HL-60 (cell line): ENCODE measurements at regions not wholly inside any gene's neighbourhood (a gene's known extent, or its start where the extent isn't known, plus 50 kb on each side); places are given as distances from the start of the nearest gene placed in this dataset.

Source experiments
- DNase-seq, 2 experiments: peaks; one replicate each; pipeline ENCODE4 v3.0.0-alpha.2; 2010 to 2020; ENCODE audit warnings: low read depth in 1 of 2, low spot score in 1 of 2
- H3K27ac ChIP-seq: fragments of 250-450 bp; sonication (Bioruptor Pico); replicated peaks from 2 replicates; pipeline ENCODE4 v1.5.1; 2020; ENCODE audit warnings: mild to moderate bottlenecking, moderate library complexity
- H3K27me3 ChIP-seq: fragments of 250-450 bp; sonication (Bioruptor Pico); 2 replicates; pipeline ENCODE4 v1.5.1; 2021; ENCODE audit warnings: mild to moderate bottlenecking, moderate library complexity; ENCODE audit not compliant: insufficient read depth, poor library complexity, severe bottlenecking
- H3K4me3 ChIP-seq: replicated peaks from 2 replicates; pipeline ENCODE4 v1.5.1; 2011; ENCODE audit warnings: mild to moderate bottlenecking, control low read depth, low read length; ENCODE audit not compliant: insufficient read depth
- GABPA ChIP-seq: IDR thresholded peaks from 2 replicates; pipeline ENCODE4 v1.6.1; 2012; ENCODE audit warnings: low read depth
- POLR2AphosphoS5 ChIP-seq: IDR thresholded peaks from 2 replicates; pipeline ENCODE4 v1.6.1; 2012; ENCODE audit warnings: low read depth
- SPI1 ChIP-seq: IDR thresholded peaks from 2 replicates; pipeline ENCODE4 v1.6.1; 2012; ENCODE audit warnings: low read depth, mild to moderate bottlenecking, borderline replicate concordance
- TF ChIP-seq, protein P1 (sequence below): IDR thresholded peaks from one replicate; pipeline ENCODE4 v1.5.1; 2011; ENCODE audit warnings: low read length, control low read depth, inconsistent platforms; ENCODE audit not compliant: insufficient read depth
- TF ChIP-seq, protein P2 (sequence below): IDR thresholded peaks from 2 replicates; pipeline ENCODE4 v1.6.1; 2012; ENCODE audit warnings: low read depth; ENCODE audit not compliant: insufficient replicate concordance

DNA sequence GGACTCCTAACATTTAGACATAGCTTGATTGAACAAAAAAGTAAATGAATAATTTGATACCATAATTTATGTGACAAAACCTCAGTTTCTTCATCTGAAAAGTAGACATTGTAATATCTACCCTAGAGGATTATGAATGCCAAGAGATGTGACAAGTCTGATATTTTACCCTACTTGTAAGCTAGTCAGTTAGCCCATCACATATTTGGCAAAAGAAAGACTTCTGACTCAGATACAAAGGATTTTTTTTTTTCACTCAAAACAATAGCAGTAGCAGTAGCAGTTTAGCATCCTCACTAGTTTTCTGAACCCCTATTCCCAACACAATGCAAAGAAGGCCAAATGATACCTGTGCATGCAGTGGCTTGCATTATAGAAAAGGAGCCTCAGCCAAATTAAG is 377.3 kb upstream of the E2F7 start:
- H3K27ac ChIP-seq: no peak overlapping the region
- TF ChIP-seq, protein P1, sequence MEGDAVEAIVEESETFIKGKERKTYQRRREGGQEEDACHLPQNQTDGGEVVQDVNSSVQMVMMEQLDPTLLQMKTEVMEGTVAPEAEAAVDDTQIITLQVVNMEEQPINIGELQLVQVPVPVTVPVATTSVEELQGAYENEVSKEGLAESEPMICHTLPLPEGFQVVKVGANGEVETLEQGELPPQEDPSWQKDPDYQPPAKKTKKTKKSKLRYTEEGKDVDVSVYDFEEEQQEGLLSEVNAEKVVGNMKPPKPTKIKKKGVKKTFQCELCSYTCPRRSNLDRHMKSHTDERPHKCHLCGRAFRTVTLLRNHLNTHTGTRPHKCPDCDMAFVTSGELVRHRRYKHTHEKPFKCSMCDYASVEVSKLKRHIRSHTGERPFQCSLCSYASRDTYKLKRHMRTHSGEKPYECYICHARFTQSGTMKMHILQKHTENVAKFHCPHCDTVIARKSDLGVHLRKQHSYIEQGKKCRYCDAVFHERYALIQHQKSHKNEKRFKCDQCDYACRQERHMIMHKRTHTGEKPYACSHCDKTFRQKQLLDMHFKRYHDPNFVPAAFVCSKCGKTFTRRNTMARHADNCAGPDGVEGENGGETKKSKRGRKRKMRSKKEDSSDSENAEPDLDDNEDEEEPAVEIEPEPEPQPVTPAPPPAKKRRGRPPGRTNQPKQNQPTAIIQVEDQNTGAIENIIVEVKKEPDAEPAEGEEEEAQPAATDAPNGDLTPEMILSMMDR: no peak
- TF ChIP-seq POLR2AphosphoS5: no peak
- no peak for TF ChIP-seq SPI1
- TF ChIP-seq, protein P2, sequence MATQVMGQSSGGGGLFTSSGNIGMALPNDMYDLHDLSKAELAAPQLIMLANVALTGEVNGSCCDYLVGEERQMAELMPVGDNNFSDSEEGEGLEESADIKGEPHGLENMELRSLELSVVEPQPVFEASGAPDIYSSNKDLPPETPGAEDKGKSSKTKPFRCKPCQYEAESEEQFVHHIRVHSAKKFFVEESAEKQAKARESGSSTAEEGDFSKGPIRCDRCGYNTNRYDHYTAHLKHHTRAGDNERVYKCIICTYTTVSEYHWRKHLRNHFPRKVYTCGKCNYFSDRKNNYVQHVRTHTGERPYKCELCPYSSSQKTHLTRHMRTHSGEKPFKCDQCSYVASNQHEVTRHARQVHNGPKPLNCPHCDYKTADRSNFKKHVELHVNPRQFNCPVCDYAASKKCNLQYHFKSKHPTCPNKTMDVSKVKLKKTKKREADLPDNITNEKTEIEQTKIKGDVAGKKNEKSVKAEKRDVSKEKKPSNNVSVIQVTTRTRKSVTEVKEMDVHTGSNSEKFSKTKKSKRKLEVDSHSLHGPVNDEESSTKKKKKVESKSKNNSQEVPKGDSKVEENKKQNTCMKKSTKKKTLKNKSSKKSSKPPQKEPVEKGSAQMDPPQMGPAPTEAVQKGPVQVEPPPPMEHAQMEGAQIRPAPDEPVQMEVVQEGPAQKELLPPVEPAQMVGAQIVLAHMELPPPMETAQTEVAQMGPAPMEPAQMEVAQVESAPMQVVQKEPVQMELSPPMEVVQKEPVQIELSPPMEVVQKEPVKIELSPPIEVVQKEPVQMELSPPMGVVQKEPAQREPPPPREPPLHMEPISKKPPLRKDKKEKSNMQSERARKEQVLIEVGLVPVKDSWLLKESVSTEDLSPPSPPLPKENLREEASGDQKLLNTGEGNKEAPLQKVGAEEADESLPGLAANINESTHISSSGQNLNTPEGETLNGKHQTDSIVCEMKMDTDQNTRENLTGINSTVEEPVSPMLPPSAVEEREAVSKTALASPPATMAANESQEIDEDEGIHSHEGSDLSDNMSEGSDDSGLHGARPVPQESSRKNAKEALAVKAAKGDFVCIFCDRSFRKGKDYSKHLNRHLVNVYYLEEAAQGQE: no peak
- no peak for TF ChIP-seq GABPA
- DNase-seq: no peak
- no peaks in the 10 kb centered on the region for H3K27me3 ChIP-seq
- H3K4me3 ChIP-seq: no peak overlapping the region

DNA sequence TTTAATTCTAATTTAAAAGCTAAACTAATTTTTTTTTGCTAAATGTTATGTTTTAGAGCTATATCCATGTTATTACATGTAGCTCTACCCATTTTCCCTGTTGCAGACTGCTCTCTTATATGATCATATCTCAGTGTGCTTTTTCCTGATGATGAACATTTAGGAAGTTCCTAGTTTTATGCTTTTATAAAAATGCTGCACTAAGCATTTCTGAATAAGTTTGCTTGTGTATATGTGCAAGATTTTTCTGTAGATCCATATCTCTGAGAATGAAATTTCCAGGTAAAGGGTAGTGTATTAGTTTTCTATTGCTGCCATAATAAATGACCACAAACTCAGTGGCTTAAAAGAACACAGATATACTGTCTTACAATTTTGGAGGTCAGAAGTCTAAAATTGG is 374.4 kb upstream of the E2F7 start:
- no peak overlapping the region for H3K27ac ChIP-seq
- DNase-seq: no peak
- H3K4me3 ChIP-seq: no peak overlapping the region
- H3K27me3 ChIP-seq: no peaks in the 10 kb centered on the region
- TF ChIP-seq GABPA (no peak), SPI1 (no peak), POLR2AphosphoS5 (no peak)
- TF ChIP-seq, protein P2: no peak
- TF ChIP-seq, protein P1: no peak

DNA sequence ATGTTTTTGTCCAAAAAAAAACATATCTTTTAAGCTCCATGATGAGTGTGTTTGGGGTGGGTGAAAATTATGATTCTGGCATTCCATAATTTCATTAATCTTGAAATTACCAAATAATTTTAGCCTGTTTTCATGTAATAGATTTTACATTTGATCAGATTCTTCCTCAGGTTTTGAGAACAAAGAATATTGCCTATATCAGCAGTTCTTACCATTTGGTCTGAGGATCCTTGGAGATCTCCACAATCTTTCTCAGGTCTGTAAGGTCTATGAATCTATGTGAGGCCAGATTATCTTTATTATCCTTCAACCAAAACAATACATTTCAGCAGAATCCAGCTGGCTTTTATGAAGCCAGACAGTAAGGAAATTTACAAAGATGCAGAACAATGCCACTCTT is 373.3 kb upstream of the E2F7 start:
- no peak overlapping the region for H3K27ac ChIP-seq
- no peaks in the 10 kb centered on the region for H3K27me3 ChIP-seq
- H3K4me3 ChIP-seq: no peak overlapping the region
- DNase-seq: no peak
- TF ChIP-seq SPI1: no peak
- no peak for TF ChIP-seq GABPA
- TF ChIP-seq, protein P2: no peak
- TF ChIP-seq, protein P1: no peak
- TF ChIP-seq POLR2AphosphoS5: no peak
